HEK293 (cell line): ENCODE measurements at regions not wholly inside any gene's neighbourhood (a gene's known extent, or its start where the extent isn't known, plus 50 kb on each side); places are given as distances from the start of the nearest gene placed in this dataset.

ENCODE experiments used
- CTCF ChIP-seq: fragments of 450-650 bp; formaldehyde crosslinking; IDR thresholded peaks from 2 replicates; pipeline ENCODE4 v1.5.1; 2016; ENCODE audit warnings: missing biosample characterization, missing genetic modification characterization
- REST ChIP-seq: fragments of 450-650 bp; formaldehyde crosslinking; IDR thresholded peaks from 2 replicates; pipeline ENCODE4 v1.5.1; 2016; ENCODE audit warnings: missing biosample characterization, missing genetic modification characterization
- SALL2 ChIP-seq: fragments of 450-650 bp; formaldehyde crosslinking; IDR thresholded peaks from 2 replicates; pipeline ENCODE4 v1.5.0; 2017; ENCODE audit warnings: missing biosample characterization, mild to moderate bottlenecking, missing genetic modification characterization, borderline replicate concordance
- ZNF433 ChIP-seq: fragments of 450-650 bp; formaldehyde crosslinking; IDR thresholded peaks from 2 replicates; pipeline ENCODE4 v1.5.1; 2016; ENCODE audit warnings: missing biosample characterization, missing genetic modification characterization, low read depth
- ZNF521 ChIP-seq: fragments of 450-650 bp; formaldehyde crosslinking; IDR thresholded peaks from 2 replicates; pipeline ENCODE4 v1.5.1; 2017; ENCODE audit warnings: missing biosample characterization, mild to moderate bottlenecking, missing genetic modification characterization
- ZNF585B ChIP-seq: fragments of 450-650 bp; formaldehyde crosslinking; IDR thresholded peaks from 2 replicates; pipeline ENCODE4 v1.5.1; 2016; ENCODE audit warnings: missing biosample characterization, missing genetic modification characterization

GRCh38 chr5:54912021-54912420 lies 73.4 kb downstream of the ESM1 start:
- TF ChIP-seq ZNF585B (tag by site-specific recombination) (no peak), REST (tag by site-specific recombination) (no peak), SALL2 (tag by site-specific recombination) (no peak), ZNF521 (tag by site-specific recombination) (no peak), CTCF (tag by site-specific recombination) (no peak), ZNF433 (no peak)
